GM06990 (cell line): ENCODE measurements at regions not wholly inside any gene's neighbourhood (a gene's known extent, or its start where the extent isn't known, plus 50 kb on each side); places are given as distances from the start of the nearest gene placed in this dataset.

Source experiments
- DNase-seq: peaks from one replicate; pipeline ENCODE4 v3.0.0-alpha.2; 2011; ENCODE audit not compliant: insufficient read length; ENCODE audit errors: extremely low read depth
- H3K27me3 ChIP-seq: replicated peaks from 2 replicates; pipeline ENCODE4 v1.6.0; 2011; ENCODE audit warnings: low read length; ENCODE audit not compliant: control insufficient read depth, insufficient read depth
- H3K36me3 ChIP-seq: 2 replicates; pipeline ENCODE4 v1.5.1; 2011; ENCODE audit warnings: low read length; ENCODE audit not compliant: control insufficient read depth, insufficient read depth
- H3K4me3 ChIP-seq: replicated peaks from 2 replicates; pipeline ENCODE4 v1.5.1; 2011; ENCODE audit warnings: low read depth, mild to moderate bottlenecking, control low read depth, low read length
- TF ChIP-seq, protein P1 (sequence below): IDR thresholded peaks from 2 replicates; pipeline ENCODE4 v1.5.1; 2011; ENCODE audit warnings: low read length, control low read depth, mild to moderate bottlenecking, inconsistent platforms; ENCODE audit not compliant: insufficient read depth, poor library complexity, severe bottlenecking

DNA sequence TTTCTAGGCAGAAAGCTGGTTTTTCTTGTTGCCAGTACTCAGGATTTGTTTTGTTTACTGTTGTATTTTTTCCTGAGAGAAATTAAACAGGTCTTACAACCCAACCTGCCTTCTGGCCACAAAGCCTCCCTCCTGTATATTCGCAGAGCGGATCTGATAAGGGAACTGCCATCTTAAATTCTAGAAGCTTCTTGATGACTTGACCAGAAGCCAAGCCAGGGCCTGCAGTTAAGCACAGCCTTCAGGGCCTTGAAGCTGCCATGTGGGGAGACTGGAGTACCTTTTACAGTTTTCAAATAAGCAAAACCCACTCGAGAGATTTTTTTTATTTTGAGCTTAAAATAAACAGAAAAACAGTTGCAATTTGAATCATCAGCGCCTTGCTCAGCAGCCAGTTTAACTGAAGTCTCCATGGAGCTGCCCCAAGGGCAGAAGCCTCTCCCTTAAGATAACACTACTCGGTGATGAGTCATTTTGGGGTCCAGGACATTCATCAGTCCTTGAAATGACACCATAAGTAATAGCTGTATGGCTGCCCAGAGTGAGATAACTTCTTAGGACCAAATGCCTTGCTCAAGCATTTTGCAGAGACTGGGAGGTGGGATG is 51.5 kb upstream of the PHLPP1 start:
- Histone ChIP-seq H3K4me3 (no peak overlapping the region), H3K36me3 (no peaks in the 10 kb centered on the region), H3K27me3 (no peaks in the 10 kb centered on the region)
- DNase-seq: peak; percentile 45
- TF ChIP-seq, protein P1, sequence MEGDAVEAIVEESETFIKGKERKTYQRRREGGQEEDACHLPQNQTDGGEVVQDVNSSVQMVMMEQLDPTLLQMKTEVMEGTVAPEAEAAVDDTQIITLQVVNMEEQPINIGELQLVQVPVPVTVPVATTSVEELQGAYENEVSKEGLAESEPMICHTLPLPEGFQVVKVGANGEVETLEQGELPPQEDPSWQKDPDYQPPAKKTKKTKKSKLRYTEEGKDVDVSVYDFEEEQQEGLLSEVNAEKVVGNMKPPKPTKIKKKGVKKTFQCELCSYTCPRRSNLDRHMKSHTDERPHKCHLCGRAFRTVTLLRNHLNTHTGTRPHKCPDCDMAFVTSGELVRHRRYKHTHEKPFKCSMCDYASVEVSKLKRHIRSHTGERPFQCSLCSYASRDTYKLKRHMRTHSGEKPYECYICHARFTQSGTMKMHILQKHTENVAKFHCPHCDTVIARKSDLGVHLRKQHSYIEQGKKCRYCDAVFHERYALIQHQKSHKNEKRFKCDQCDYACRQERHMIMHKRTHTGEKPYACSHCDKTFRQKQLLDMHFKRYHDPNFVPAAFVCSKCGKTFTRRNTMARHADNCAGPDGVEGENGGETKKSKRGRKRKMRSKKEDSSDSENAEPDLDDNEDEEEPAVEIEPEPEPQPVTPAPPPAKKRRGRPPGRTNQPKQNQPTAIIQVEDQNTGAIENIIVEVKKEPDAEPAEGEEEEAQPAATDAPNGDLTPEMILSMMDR: no peak

DNA sequence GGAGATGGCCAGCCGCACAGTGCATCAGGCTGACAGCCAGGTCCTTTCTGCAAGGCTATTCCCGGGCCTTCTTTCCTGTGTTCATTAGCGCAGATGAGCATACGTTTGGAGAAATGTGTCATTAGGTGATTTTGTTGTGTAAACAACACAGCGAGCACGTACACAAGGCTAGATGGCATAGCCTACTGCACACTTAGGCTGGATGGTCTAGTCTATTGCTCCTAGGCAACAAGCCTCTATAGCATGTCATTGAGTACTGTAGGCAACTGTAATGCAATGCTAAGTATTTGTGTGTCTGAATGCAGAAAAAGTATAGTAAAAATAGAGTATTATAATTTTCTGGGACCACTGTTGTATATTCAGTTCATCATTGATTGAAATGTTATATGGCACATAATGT is 50.9 kb upstream of the PHLPP1 start:
- no peak overlapping the region for H3K4me3 ChIP-seq
- no peak for DNase-seq

DNA sequence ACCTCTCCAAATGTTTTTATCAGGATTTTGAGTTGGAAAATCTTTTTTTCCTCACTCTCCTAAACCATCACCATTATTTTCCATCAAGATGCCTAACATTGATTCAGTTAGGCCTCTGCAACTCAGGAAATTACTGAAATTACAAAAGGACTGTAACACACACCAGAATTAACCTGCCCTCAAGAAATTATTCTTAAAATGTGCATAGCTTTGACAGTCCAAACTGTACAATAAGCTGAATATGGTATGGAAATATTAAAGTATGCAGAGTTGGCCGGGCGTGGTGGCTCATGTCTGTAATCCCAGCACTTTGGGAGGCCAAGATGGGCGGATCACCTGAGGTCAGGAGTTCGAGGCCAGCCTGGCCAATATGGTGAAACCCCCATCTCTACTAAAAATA is 50.2 kb upstream of the PHLPP1 start:
- TF ChIP-seq, protein P1: no peak
- no peak for DNase-seq
- no peaks in the 10 kb centered on the region for H3K36me3 ChIP-seq

More for the DNA sequence above, 50.9 kb upstream of the PHLPP1 start:
- no peaks in the 10 kb centered on the region for H3K36me3 ChIP-seq
- H3K27me3 ChIP-seq: no peaks in the 10 kb centered on the region
- TF ChIP-seq, protein P1: no peak

More for the DNA sequence above, 50.2 kb upstream of the PHLPP1 start:
- no peaks in the 10 kb centered on the region for H3K27me3 ChIP-seq
- no peak overlapping the region for H3K4me3 ChIP-seq
